Panc1 (cell line): ENCODE measurements at regions not wholly inside any gene's neighbourhood (a gene's known extent, or its start where the extent isn't known, plus 50 kb on each side); places are given as distances from the start of the nearest gene placed in this dataset.
"Not testable (repeated sequence)": the region's sequence is repeated elsewhere in the genome, so short reads cannot be mapped to it uniquely, and the experiment has no call there.

Experiments used
- ATAC-seq: fragments of 200-7000 bp; cut with Tn5 transposase; 2 replicates; pipeline ENCODE4 v1.9.1; 2020; ENCODE audit warnings: mild to moderate bottlenecking, moderate library complexity
- BruUV-seq: library from RNA; stranded (reverse); fragments of 400-500 nt; replicated peaks from 2 replicates; lab custom pipeline; 2021; lab: Mats Ljungman, UMichigan
- CTCF ChIA-PET: fragments of 300-600 bp; sonication (Branson Sonifier 250); formaldehyde crosslinking; loops from one replicate; lab custom pipeline; 2022; ENCODE audit warnings: antibody characterized with exemption; lab: Charles Lee
- POLR2A ChIA-PET: fragments of 300-600 bp; sonication (Branson Sonifier 250); formaldehyde crosslinking; loops from one replicate; lab custom pipeline; 2022; ENCODE audit warnings: antibody characterized with exemption; lab: Charles Lee
- DNase-seq: peaks from one replicate; pipeline ENCODE4 v3.0.0-alpha.2; 2010; ENCODE audit warnings: low read depth, low spot score
- H3K27ac ChIP-seq: 2 replicates; pipeline ENCODE4 v1.5.1; 2011; ENCODE audit warnings: mild to moderate bottlenecking, low read length, inconsistent platforms
- H3K27me3 ChIP-seq: fragments of 200-500 bp; sonication (Bioruptor generic); 2 replicates; pipeline ENCODE4 v1.6.0; 2014; ENCODE audit warnings: low read length, inconsistent platforms; ENCODE audit not compliant: control insufficient read depth, insufficient read depth
- H3K36me3 ChIP-seq: fragments of 200-500 bp; sonication (Bioruptor generic); 2 replicates; pipeline ENCODE4 v1.5.1; 2014; ENCODE audit warnings: inconsistent platforms, mild to moderate bottlenecking, low read length, moderate library complexity; ENCODE audit not compliant: control insufficient read depth, insufficient read depth
- H3K4me1 ChIP-seq: 2 replicates; pipeline ENCODE4 v1.5.1; 2011; ENCODE audit warnings: inconsistent platforms, mild to moderate bottlenecking, low read length, moderate library complexity; ENCODE audit not compliant: control insufficient read depth, insufficient read depth
- H3K4me3 ChIP-seq, 2 experiments: 2 replicates each; pipeline ENCODE4 v1.5.1; 2011 to 2012; ENCODE audit warnings: low read depth in 2 of 2, low read length in 2 of 2, mild to moderate bottlenecking in 2 of 2, inconsistent platforms in 1 of 2, moderate library complexity in 1 of 2
- H3K9me3 ChIP-seq: fragments of 200-500 bp; sonication (Bioruptor generic); 2 replicates; pipeline ENCODE4 v1.5.1; 2014; ENCODE audit warnings: low read depth, mild to moderate bottlenecking, inconsistent platforms, low read length, moderate library complexity; ENCODE audit not compliant: control insufficient read depth, insufficient read depth
- POLR2AphosphoS5 ChIP-seq: IDR thresholded peaks from 2 replicates; pipeline ENCODE4 v1.6.1; 2012; ENCODE audit warnings: mild to moderate bottlenecking, low read depth, low read length, moderate library complexity
- SIN3A ChIP-seq: IDR thresholded peaks from 2 replicates; pipeline ENCODE4 v1.6.1; 2012; ENCODE audit warnings: low read depth, mild to moderate bottlenecking, low read length, moderate library complexity, borderline replicate concordance; ENCODE audit not compliant: insufficient read depth
- TCF7L2 ChIP-seq: IDR thresholded peaks from 2 replicates; pipeline ENCODE4 v1.6.1; 2011; ENCODE audit warnings: mild to moderate bottlenecking, low read depth, low read length, inconsistent platforms
- in situ Hi-C: cut with HindIII; loops from 2 replicates; pipeline ENCODE4 v1.10.0; 2016; ENCODE audit warnings: low sequenced_read_pairs, low pct_unique_long_range_greater_than_20kb
- intact Hi-C: fragments of 100-400 bp; cut with micrococcal nuclease; formaldehyde crosslinking; loops from one replicate; pipeline ENCODE4 v1.10.0; 2022; ENCODE audit not compliant: unreplicated experiment
- TF ChIP-seq, protein P1 (sequence below): fragments of 450-650 bp; IDR thresholded peaks from 2 replicates; pipeline ENCODE4 v1.5.1; 2017; ENCODE audit warnings: mild to moderate bottlenecking
- TF ChIP-seq, protein P2 (sequence below), 2 experiments: IDR thresholded peaks; 2 replicates each; pipeline ENCODE4 v1.6.1; 2011 to 2012; ENCODE audit warnings: low read depth in 2 of 2, control low read depth in 1 of 2, low read length in 1 of 2, mild to moderate bottlenecking in 1 of 2, moderate library complexity in 1 of 2; ENCODE audit not compliant: insufficient read depth in 1 of 2

DNA sequence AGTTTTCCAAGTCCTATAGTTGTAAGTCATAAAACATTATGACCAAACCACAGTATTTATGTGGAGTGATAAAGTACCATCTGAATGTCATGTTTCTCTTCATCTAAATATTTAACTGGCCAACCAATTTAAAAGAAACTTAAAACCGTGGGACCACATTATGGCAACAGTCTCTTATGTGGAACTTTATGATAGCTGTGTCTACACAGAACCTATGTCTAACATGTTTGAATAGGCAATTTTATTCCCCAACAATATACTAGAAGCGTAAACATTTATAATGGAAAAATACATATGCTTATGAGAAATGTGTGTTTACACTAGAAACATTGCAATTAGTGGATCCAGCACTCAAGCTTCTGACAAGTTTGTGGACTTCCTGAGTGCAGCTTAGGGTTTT is 680.7 kb downstream of the REEP3 start:
- Histone ChIP-seq H3K36me3 (no peaks in the 10 kb centered on the region), H3K4me1 (no peaks in the 10 kb centered on the region), H3K27me3 (no peaks in the 10 kb centered on the region), H3K27ac (no peak overlapping the region), H3K4me3 (no peak overlapping the region), H3K9me3 (peaks cover 3% of the 10 kb centered on the region; the same call in 1 of the 2 replicates)
- no peak for ATAC-seq
- POLR2A ChIA-PET = no interaction called here
- CTCF ChIA-PET = no interaction called here
- intact Hi-C loops = no loop called here
- TF ChIP-seq SIN3A (no peak), POLR2AphosphoS5 (no peak), TCF7L2 (no peak)
- TF ChIP-seq, protein P1, sequence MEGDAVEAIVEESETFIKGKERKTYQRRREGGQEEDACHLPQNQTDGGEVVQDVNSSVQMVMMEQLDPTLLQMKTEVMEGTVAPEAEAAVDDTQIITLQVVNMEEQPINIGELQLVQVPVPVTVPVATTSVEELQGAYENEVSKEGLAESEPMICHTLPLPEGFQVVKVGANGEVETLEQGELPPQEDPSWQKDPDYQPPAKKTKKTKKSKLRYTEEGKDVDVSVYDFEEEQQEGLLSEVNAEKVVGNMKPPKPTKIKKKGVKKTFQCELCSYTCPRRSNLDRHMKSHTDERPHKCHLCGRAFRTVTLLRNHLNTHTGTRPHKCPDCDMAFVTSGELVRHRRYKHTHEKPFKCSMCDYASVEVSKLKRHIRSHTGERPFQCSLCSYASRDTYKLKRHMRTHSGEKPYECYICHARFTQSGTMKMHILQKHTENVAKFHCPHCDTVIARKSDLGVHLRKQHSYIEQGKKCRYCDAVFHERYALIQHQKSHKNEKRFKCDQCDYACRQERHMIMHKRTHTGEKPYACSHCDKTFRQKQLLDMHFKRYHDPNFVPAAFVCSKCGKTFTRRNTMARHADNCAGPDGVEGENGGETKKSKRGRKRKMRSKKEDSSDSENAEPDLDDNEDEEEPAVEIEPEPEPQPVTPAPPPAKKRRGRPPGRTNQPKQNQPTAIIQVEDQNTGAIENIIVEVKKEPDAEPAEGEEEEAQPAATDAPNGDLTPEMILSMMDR = no peak
- TF ChIP-seq, protein P2, sequence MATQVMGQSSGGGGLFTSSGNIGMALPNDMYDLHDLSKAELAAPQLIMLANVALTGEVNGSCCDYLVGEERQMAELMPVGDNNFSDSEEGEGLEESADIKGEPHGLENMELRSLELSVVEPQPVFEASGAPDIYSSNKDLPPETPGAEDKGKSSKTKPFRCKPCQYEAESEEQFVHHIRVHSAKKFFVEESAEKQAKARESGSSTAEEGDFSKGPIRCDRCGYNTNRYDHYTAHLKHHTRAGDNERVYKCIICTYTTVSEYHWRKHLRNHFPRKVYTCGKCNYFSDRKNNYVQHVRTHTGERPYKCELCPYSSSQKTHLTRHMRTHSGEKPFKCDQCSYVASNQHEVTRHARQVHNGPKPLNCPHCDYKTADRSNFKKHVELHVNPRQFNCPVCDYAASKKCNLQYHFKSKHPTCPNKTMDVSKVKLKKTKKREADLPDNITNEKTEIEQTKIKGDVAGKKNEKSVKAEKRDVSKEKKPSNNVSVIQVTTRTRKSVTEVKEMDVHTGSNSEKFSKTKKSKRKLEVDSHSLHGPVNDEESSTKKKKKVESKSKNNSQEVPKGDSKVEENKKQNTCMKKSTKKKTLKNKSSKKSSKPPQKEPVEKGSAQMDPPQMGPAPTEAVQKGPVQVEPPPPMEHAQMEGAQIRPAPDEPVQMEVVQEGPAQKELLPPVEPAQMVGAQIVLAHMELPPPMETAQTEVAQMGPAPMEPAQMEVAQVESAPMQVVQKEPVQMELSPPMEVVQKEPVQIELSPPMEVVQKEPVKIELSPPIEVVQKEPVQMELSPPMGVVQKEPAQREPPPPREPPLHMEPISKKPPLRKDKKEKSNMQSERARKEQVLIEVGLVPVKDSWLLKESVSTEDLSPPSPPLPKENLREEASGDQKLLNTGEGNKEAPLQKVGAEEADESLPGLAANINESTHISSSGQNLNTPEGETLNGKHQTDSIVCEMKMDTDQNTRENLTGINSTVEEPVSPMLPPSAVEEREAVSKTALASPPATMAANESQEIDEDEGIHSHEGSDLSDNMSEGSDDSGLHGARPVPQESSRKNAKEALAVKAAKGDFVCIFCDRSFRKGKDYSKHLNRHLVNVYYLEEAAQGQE (IDR thresholded peaks at IDR 0.05; ENCODE audit: insufficient read depth in 1 of 2, low read depth in 2 of 2, low read length in 1 of 2) = no peak
- no peak for DNase-seq
- in situ Hi-C loops = no loop called here
- no TSS peak for BruUV-seq

DNA sequence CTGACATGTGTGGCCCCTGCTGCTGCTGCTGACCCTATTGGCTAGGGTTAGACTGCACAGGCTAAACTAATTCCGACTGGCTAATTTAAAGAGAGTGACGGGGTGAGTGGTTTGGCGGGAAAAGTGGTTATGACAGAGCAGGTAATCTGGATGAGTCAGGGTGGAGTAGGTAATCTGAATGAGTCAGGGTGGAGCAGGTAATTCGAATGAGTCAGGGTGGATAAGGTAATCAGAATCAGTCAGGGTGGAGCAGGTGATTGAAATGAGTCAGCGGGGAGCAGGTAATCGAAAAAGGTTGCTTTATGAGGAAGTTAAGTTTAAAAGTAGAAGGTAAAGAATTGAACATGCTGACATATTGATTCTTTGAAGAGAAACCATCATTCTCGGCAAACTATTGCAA is 683.3 kb downstream of the REEP3 start:
- CTCF ChIA-PET, H3K27me3 ChIP-seq, H3K9me3 ChIP-seq, H3K27ac ChIP-seq, H3K4me1 ChIP-seq, H3K36me3 ChIP-seq, ATAC-seq, H3K4me3 ChIP-seq, POLR2A ChIA-PET, in situ Hi-C loops, intact Hi-C loops, BruUV-seq, DNase-seq: not testable (repeated sequence)

DNA sequence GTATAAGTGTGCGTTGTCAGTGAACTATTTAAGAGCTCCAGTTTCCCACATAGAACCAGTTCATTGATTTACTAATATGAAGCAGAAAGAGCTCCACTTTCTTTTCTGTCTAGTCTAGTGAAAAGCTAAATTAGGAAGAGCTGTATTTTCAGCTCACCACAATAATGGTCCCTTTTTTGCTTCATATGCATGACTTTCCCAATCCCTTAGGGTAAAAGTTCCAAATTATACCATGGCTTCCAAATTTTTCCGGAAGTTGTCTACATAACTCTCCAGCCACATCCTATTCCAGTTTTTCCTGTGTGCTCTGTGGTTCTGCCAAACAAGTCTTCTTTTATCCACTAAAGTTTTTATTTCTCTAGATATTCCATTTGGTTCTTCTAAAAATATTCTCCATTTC is 685.2 kb downstream of the REEP3 start:
- BruUV-seq = no TSS peak
- in situ Hi-C loops = no loop called here

More for the DNA sequence above, 685.2 kb downstream of the REEP3 start:
- H3K27ac ChIP-seq = no peak overlapping the region
- ATAC-seq (no peak), DNase-seq (no peak)
- no peaks in the 10 kb centered on the region for H3K27me3 ChIP-seq
- H3K36me3 ChIP-seq = no peaks in the 10 kb centered on the region
- TF ChIP-seq POLR2AphosphoS5 (no peak), SIN3A (no peak), TCF7L2 (no peak)
- TF ChIP-seq, protein P2 (IDR thresholded peaks at IDR 0.05; ENCODE audit: insufficient read depth in 1 of 2, low read depth in 2 of 2, low read length in 1 of 2) = no peak
- TF ChIP-seq, protein P1 = no peak
- intact Hi-C loops = no loop called here
- ChIA-PET POLR2A (no interaction called here), CTCF (no interaction called here)
- H3K4me3 ChIP-seq = no peak overlapping the region
- peaks cover 15% of the 10 kb centered on the region for H3K9me3 ChIP-seq
- no peaks in the 10 kb centered on the region for H3K4me1 ChIP-seq
